ENCODE measurements at regions not wholly inside any gene's neighbourhood (a gene's known extent, or its start where the extent isn't known, plus 50 kb on each side); places are given as distances from the start of the nearest gene placed in this dataset.

DNA sequence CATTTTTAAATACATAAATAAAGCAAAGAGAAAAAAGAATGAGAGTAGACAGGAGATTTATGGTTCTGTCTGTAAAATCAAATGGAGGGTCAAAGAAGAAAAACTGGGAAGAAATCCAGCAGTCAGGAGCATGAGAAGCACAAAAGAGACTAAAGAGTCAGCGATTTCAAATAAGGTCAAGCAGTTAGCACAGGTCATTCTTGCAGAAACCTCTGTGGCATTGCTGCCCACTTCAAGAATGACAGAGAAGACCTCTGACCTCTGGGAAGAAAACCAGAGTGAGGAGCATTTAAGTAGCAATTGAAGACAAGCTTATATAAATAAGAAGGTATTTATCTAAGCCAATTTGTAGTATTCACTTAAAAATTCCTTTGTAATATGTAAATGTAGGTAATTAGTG is 172.0 kb upstream of the SPOPL start:
- H3K9ac ChIP-seq (ENCODE audit: low read length): no peak overlapping the region
- H2AK5ac ChIP-seq (ENCODE audit: low read length, severe bottlenecking): no peak overlapping the region

DNA sequence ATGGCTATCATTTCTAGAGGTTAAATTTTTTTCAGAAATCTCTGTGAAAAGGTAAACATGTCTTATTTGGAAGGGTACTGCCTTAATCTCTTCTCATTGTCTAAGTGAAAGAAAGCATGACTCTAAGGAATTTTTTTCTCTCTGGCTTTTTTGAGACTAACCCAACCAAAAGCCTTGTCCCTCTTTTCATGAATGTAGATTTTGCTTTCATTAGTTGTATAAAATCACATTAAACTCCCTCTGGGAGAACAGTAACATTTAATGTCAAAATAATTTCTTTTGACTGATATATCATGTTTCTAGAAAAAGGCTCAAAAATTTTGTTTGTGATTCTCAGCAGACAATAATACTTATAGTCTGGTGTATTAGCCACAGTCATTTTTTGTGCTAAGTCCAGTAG is 168.4 kb upstream of the SPOPL start:
- Histone ChIP-seq H4K91ac (ENCODE audit: low read length) (no peak overlapping the region), H4K8ac (ENCODE audit: low read length) (no peak overlapping the region), H3K4me2 (ENCODE audit: low read length, poor library complexity, severe bottlenecking) (no peak overlapping the region), H3K4me3 (ENCODE audit: insufficient read depth in 1 of 2, low read depth in 1 of 2, low read length in 2 of 2) (no peak overlapping the region), H3K9me3 (ENCODE audit: control insufficient read depth, low read length) (no peaks in the 10 kb centered on the region), H3K79me1 (replicated peaks; ENCODE audit: low read length, poor library complexity, severe bottlenecking) (no peaks in the 10 kb centered on the region), H2BK120ac (ENCODE audit: low read depth, low read length) (no peak overlapping the region), H3K4ac (ENCODE audit: low read depth in 1 of 2, low read length in 2 of 2) (no peak overlapping the region), H3K36me3 (ENCODE audit: control insufficient read depth in 1 of 2, insufficient read depth in 2 of 2, low read depth in 1 of 2, low read length in 2 of 2) (no peaks in the 10 kb centered on the region), H3K4me1 (ENCODE audit: control insufficient read depth, insufficient read depth, low read depth, low read length) (no peaks in the 10 kb centered on the region), H2BK15ac (ENCODE audit: low read depth, poor library complexity, severe bottlenecking) (no peak overlapping the region), H2AK5ac (ENCODE audit: low read length, severe bottlenecking) (no peak overlapping the region), H3K14ac (ENCODE audit: low read length in 2 of 2) (no peak overlapping the region), H2BK12ac (ENCODE audit: low read length in 2 of 2) (no peak overlapping the region), H3K9ac (ENCODE audit: low read length) (no peak overlapping the region), H2BK5ac (ENCODE audit: low read depth, low read length, poor library complexity, severe bottlenecking) (no peak overlapping the region), H3K23ac (ENCODE audit: low read length in 2 of 2) (no peak overlapping the region), H3K27ac (ENCODE audit: low read length, poor library complexity, severe bottlenecking) (no peak overlapping the region), H3K27me3 (ENCODE audit: control insufficient read depth in 1 of 2, insufficient read depth in 1 of 2, low read length in 2 of 2) (no peaks in the 10 kb centered on the region), H3K18ac (ENCODE audit: low read depth in 1 of 2, low read length in 2 of 2) (no peak overlapping the region), H2AFZ (ENCODE audit: low read depth, low read length) (no peak overlapping the region)
- no peak for DNase-seq

More for the DNA sequence above, 172.0 kb upstream of the SPOPL start:
- 35% methylated on average over 1 of the region's 1 CpG for WGBS
- Histone ChIP-seq H2AFZ (ENCODE audit: low read depth, low read length) (no peak overlapping the region), H3K4ac (ENCODE audit: low read depth in 1 of 2, low read length in 2 of 2) (no peak overlapping the region), H4K8ac (ENCODE audit: low read length) (no peak overlapping the region), H3K27me3 (ENCODE audit: control insufficient read depth in 1 of 2, insufficient read depth in 1 of 2, low read length in 2 of 2) (no peaks in the 10 kb centered on the region), H2BK5ac (ENCODE audit: low read depth, low read length, poor library complexity, severe bottlenecking) (no peak overlapping the region), H3K36me3 (ENCODE audit: control insufficient read depth in 1 of 2, insufficient read depth in 2 of 2, low read depth in 1 of 2, low read length in 2 of 2) (no peaks in the 10 kb centered on the region), H2BK15ac (ENCODE audit: low read depth, poor library complexity, severe bottlenecking) (no peak overlapping the region), H3K27ac (ENCODE audit: low read length, poor library complexity, severe bottlenecking) (no peak overlapping the region), H2BK12ac (ENCODE audit: low read length in 2 of 2) (no peak overlapping the region), H3K79me1 (replicated peaks; ENCODE audit: low read length, poor library complexity, severe bottlenecking) (no peaks in the 10 kb centered on the region), H3K9me3 (ENCODE audit: control insufficient read depth, low read length) (no peaks in the 10 kb centered on the region), H2BK120ac (ENCODE audit: low read depth, low read length) (no peak overlapping the region), H3K18ac (ENCODE audit: low read depth in 1 of 2, low read length in 2 of 2) (no peak overlapping the region), H3K23ac (ENCODE audit: low read length in 2 of 2) (no peak overlapping the region), H4K91ac (ENCODE audit: low read length) (no peak overlapping the region), H3K14ac (ENCODE audit: low read length in 2 of 2) (no peak overlapping the region), H3K4me1 (ENCODE audit: control insufficient read depth, insufficient read depth, low read depth, low read length) (no peaks in the 10 kb centered on the region), H3K4me3 (ENCODE audit: insufficient read depth in 1 of 2, low read depth in 1 of 2, low read length in 2 of 2) (no peak overlapping the region), H3K4me2 (ENCODE audit: low read length, poor library complexity, severe bottlenecking) (no peak overlapping the region)
- DNase-seq: no peak

DNA sequence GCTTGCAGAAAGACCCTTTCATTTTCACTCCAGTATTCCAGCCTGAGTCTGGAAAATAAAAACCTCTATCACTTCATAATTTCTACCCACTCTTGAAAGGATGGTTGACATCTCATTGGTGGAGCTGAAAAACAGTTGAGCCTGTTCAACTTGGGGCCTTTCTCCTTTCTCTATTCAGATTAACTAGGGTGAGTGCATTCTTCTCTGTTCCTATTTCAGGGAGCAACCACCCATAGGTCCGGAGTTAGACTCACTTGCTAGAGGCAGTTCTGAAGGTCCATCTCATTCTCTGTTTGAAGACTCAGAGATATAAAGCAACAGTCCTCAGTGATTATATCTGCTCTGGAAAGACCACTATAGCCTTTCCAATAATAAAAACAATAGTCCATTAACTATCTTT is 167.9 kb upstream of the SPOPL start:
- Histone ChIP-seq H2BK5ac (ENCODE audit: low read depth, low read length, poor library complexity, severe bottlenecking) (no peak overlapping the region), H2BK12ac (ENCODE audit: low read length in 2 of 2) (no peak overlapping the region), H4K91ac (ENCODE audit: low read length) (no peak overlapping the region), H3K9me3 (ENCODE audit: control insufficient read depth, low read length) (no peaks in the 10 kb centered on the region), H2BK120ac (ENCODE audit: low read depth, low read length) (no peak overlapping the region), H3K4me2 (ENCODE audit: low read length, poor library complexity, severe bottlenecking) (no peak overlapping the region), H4K8ac (ENCODE audit: low read length) (no peak overlapping the region), H3K18ac (ENCODE audit: low read depth in 1 of 2, low read length in 2 of 2) (no peak overlapping the region), H2BK15ac (ENCODE audit: low read depth, poor library complexity, severe bottlenecking) (no peak overlapping the region), H3K23ac (ENCODE audit: low read length in 2 of 2) (no peak overlapping the region), H3K27ac (ENCODE audit: low read length, poor library complexity, severe bottlenecking) (no peak overlapping the region), H3K4ac (ENCODE audit: low read depth in 1 of 2, low read length in 2 of 2) (no peak overlapping the region), H3K14ac (ENCODE audit: low read length in 2 of 2) (no peak overlapping the region), H3K27me3 (ENCODE audit: control insufficient read depth in 1 of 2, insufficient read depth in 1 of 2, low read length in 2 of 2) (no peaks in the 10 kb centered on the region), H3K9ac (ENCODE audit: low read length) (no peak overlapping the region), H3K79me1 (replicated peaks; ENCODE audit: low read length, poor library complexity, severe bottlenecking) (no peaks in the 10 kb centered on the region), H3K36me3 (ENCODE audit: control insufficient read depth in 1 of 2, insufficient read depth in 2 of 2, low read depth in 1 of 2, low read length in 2 of 2) (no peaks in the 10 kb centered on the region), H2AK5ac (ENCODE audit: low read length, severe bottlenecking) (no peak overlapping the region), H3K4me3 (ENCODE audit: insufficient read depth in 1 of 2, low read depth in 1 of 2, low read length in 2 of 2) (no peak overlapping the region), H2AFZ (ENCODE audit: low read depth, low read length) (no peak overlapping the region), H3K4me1 (ENCODE audit: control insufficient read depth, insufficient read depth, low read depth, low read length) (no peaks in the 10 kb centered on the region)
- WGBS: 91% methylated on average over 1 of the region's 1 CpG
- DNase-seq: no peak

DNA sequence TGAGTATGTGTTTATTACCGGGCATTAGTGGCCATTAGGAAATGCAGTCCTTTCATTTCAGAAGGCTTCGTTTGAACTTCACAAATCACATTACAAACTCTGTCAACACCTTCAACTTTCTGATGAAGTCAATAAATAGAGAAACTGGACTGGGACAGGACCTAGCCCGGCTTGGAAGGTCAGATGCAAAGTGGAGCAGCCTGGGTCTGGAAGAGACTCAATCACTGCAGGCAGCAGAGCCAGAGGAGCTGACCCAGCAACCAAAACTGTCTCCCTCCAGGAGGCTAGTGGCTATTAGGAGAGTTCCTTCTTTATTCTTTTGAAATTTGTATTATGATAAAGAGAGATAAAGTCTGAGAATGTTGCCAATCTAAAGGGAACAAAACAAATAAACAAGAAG is 167.2 kb upstream of the SPOPL start:
- WGBS: 69% methylated on average over 3 of the region's 3 CpGs
- Histone ChIP-seq H3K36me3 (ENCODE audit: control insufficient read depth in 1 of 2, insufficient read depth in 2 of 2, low read depth in 1 of 2, low read length in 2 of 2) (no peaks in the 10 kb centered on the region), H3K27me3 (ENCODE audit: control insufficient read depth in 1 of 2, insufficient read depth in 1 of 2, low read length in 2 of 2) (no peaks in the 10 kb centered on the region), H3K23ac (ENCODE audit: low read length in 2 of 2) (no peak overlapping the region), H2BK120ac (ENCODE audit: low read depth, low read length) (no peak overlapping the region), H3K14ac (ENCODE audit: low read length in 2 of 2) (no peak overlapping the region), H3K27ac (ENCODE audit: low read length, poor library complexity, severe bottlenecking) (no peak overlapping the region), H2BK5ac (ENCODE audit: low read depth, low read length, poor library complexity, severe bottlenecking) (no peak overlapping the region), H2AFZ (ENCODE audit: low read depth, low read length) (no peak overlapping the region), H4K8ac (ENCODE audit: low read length) (no peak overlapping the region), H4K91ac (ENCODE audit: low read length) (no peak overlapping the region), H3K18ac (ENCODE audit: low read depth in 1 of 2, low read length in 2 of 2) (no peak overlapping the region), H2BK15ac (ENCODE audit: low read depth, poor library complexity, severe bottlenecking) (no peak overlapping the region), H3K4me3 (ENCODE audit: insufficient read depth in 1 of 2, low read depth in 1 of 2, low read length in 2 of 2) (no peak overlapping the region), H2BK12ac (ENCODE audit: low read length in 2 of 2) (no peak overlapping the region), H3K4ac (ENCODE audit: low read depth in 1 of 2, low read length in 2 of 2) (no peak overlapping the region), H3K79me1 (replicated peaks; ENCODE audit: low read length, poor library complexity, severe bottlenecking) (no peaks in the 10 kb centered on the region), H3K4me2 (ENCODE audit: low read length, poor library complexity, severe bottlenecking) (no peak overlapping the region), H3K9me3 (ENCODE audit: control insufficient read depth, low read length) (no peaks in the 10 kb centered on the region), H2AK5ac (ENCODE audit: low read length, severe bottlenecking) (no peak overlapping the region), H3K4me1 (ENCODE audit: control insufficient read depth, insufficient read depth, low read depth, low read length) (no peaks in the 10 kb centered on the region), H3K9ac (ENCODE audit: low read length) (no peak overlapping the region)
- no peak for DNase-seq

Data from mesenchymal stem cell (in vitro differentiated cells and primary cell).